NT2/D1 (cell line): ENCODE measurements at regions not wholly inside any gene's neighbourhood (a gene's known extent, or its start where the extent isn't known, plus 50 kb on each side); places are given as distances from the start of the nearest gene placed in this dataset.

Experiments used
- YY1 ChIP-seq: IDR thresholded peaks from 2 replicates; pipeline ENCODE4 v1.6.1; 2011; ENCODE audit not compliant: insufficient read length, insufficient read depth
- ZNF274 ChIP-seq: IDR thresholded peaks from 2 replicates; pipeline ENCODE4 v1.6.1; 2011; ENCODE audit warnings: mild to moderate bottlenecking, low read depth, low read length

GRCh38 chr3:148582126-148582525 is 115.6 kb upstream of the AGTR1 start:
- no peak for TF ChIP-seq ZNF274
- TF ChIP-seq YY1, result no peak
